ENCODE measurements at regions not wholly inside any gene's neighbourhood (a gene's known extent, or its start where the extent isn't known, plus 50 kb on each side); places are given as distances from the start of the nearest gene placed in this dataset.
A peak's percentile ranks its signal among the peaks of the same experiment; 100 is the strongest.
"Not testable (repeated sequence)": the region's sequence is repeated elsewhere in the genome, so short reads cannot be mapped to it uniquely, and the experiment has no call there.

DNA sequence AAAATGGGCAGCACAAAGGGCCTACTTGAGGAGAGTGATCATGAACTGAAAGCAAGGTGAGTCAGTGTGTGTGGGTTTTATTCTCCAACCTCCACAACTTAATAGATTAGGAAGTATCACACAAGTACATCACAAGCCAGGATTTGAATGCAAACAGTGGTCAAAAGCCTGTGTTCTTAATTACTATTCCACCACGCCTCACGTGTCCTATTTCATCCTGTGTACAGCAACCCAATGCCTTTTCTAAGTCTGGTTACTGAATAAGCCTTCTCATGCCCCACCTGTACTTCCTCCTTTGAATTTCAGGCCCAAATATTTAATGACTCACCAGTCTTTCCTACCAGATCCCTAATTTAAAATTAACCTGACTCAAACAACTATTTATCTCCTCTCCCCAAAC lies 755.7 kb upstream of the SLC8A1 start:
- no peaks in the 10 kb centered on the region for H3K27me3 ChIP-seq (ENCODE audit: insufficient read depth, low read depth, severe bottlenecking)
- H3K36me3 ChIP-seq: no peaks in the 10 kb centered on the region
- DNase-seq: no peak
- no peak for TF ChIP-seq CTCF (IDR thresholded peaks at IDR 0.05; ENCODE audit: low read depth, low read length)
- peaks cover 2% of the 10 kb centered on the region for H3K9me3 ChIP-seq (ENCODE audit: severe bottlenecking)
- H3K4me3 ChIP-seq (ENCODE audit: low read depth, low read length): no peak overlapping the region
- no peak overlapping the region for H3K27ac ChIP-seq

DNA sequence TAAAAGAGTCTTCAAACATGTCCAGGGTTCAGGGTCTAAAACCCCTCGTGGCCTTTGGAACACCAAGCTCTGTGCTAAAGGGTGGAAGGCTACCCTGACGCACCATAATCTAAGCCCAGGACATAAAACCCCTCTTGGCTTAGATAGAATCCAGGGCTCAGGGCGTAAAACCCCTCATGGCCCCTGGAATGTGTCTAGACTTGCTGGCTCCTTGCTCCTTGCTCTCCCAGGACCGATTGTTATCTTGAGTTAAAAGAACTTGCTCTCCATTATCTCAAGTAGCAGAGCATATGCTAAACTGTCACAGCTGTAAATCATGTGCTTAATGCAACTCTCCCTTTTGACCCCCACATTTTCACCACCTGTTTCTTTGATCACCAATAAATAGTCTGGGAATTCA lies 758.1 kb upstream of the SLC8A1 start:
- H3K27ac ChIP-seq: peak overlapping the region; percentile 45
- DNase-seq: peak; percentile 82
- not testable (repeated sequence) for H3K27me3 ChIP-seq (ENCODE audit: insufficient read depth, low read depth, severe bottlenecking); H3K36me3 ChIP-seq; H3K4me3 ChIP-seq (ENCODE audit: low read depth, low read length); H3K9me3 ChIP-seq (ENCODE audit: severe bottlenecking)

- Histone ChIP-seq H3K27ac (no peak overlapping the region), H3K36me3 (no peaks in the 10 kb centered on the region), H3K27me3 (ENCODE audit: insufficient read depth, low read depth, severe bottlenecking) (no peaks in the 10 kb centered on the region), H3K4me3 (ENCODE audit: low read depth, low read length) (no peak overlapping the region), H3K9me3 (ENCODE audit: severe bottlenecking) (peaks cover 5% of the 10 kb centered on the region)
- no peak for DNase-seq
- no peak for TF ChIP-seq CTCF (IDR thresholded peaks at IDR 0.05; ENCODE audit: low read depth, low read length)
These were observed 765.1 kb upstream of the SLC8A1 start for GRCh38 chr2:41216978-41217377.

DNA sequence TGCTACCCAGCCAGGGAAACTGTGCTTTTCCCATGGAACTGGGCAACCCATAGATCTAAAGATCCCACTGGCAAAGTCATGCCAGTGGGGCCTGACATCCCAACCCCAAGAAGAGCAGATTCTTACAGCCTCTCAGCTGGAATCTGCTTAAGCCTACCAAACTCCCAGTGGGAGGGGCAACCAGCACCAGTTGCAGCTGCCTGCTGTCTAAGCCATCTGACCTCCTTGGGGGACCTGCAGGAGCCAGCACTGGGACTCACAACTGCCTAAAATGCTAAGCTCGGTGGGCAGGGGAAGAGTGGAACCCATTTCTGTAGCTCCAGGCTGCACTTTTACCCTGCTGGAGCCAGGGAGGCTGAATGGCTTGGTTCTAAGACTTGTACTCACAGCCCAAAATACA lies 770.7 kb upstream of the SLC8A1 start:
- DNase-seq: peak; percentile 48
- Histone ChIP-seq H3K27ac (no peak overlapping the region), H3K27me3 (ENCODE audit: insufficient read depth, low read depth, severe bottlenecking) (no peaks in the 10 kb centered on the region), H3K9me3 (ENCODE audit: severe bottlenecking) (no peaks in the 10 kb centered on the region), H3K4me3 (ENCODE audit: low read depth, low read length) (no peak overlapping the region), H3K36me3 (no peaks in the 10 kb centered on the region)
- no peak for TF ChIP-seq CTCF (IDR thresholded peaks at IDR 0.05; ENCODE audit: low read depth, low read length)

DNA sequence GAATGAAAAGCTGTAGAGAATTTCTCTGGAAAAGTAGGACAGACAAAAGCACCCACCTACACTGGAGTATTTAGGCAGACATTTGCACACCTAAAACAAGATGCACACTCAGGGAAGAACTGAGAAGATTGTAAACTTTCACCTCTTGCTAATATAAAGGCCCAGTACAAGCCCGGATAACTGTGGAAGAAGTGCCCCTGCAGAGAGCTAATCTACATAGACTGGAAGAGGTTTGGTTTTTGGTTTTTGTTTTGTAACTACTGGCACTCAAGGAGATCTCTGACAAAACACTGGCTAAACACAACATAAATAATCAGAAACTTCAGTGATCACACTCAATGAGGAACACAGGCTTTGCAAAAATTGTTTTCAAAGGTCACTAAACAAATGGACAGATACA lies 782.2 kb upstream of the SLC8A1 start:
- TF ChIP-seq CTCF (IDR thresholded peaks at IDR 0.05; ENCODE audit: low read depth, low read length): no peak
- Histone ChIP-seq H3K27me3 (ENCODE audit: insufficient read depth, low read depth, severe bottlenecking) (no peaks in the 10 kb centered on the region), H3K9me3 (ENCODE audit: severe bottlenecking) (peaks cover 3% of the 10 kb centered on the region), H3K27ac (no peak overlapping the region), H3K36me3 (no peaks in the 10 kb centered on the region), H3K4me3 (ENCODE audit: low read depth, low read length) (no peak overlapping the region)
- no peak for DNase-seq

DNA sequence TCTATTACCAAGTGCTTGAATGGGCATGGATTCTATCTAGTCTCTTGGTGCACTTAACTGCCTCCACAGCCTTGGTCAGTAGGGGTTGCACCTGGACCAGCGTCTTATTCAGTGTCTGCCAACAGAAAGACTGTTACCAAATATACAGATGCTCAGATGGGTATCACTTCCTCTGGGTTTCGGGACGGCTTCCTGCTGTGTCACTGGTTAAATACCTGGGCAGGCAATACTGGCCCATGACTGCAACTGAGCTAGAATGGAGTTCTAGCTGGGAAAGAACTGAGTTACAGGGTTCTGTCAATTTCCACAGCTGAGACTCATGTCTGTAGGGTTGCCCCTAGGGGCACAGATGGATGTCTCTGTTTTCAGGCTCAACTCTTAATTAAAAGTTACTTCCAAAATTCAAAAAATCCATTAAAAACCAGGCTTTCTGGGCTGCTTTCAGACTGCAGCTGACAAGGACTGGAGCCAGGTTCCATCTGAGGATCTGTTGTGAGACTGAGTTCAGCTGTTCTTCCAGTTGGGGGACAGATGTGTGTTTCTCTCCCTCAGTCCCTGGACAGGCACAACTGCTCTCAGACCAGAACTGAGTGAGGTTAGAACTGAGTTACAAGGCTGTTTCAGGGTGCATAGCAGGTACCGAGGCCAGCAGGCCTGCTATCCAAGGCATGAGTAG lies 789.6 kb upstream of the SLC8A1 start:
- Histone ChIP-seq H3K4me3 (ENCODE audit: low read depth, low read length) (no peak overlapping the region), H3K27me3 (ENCODE audit: insufficient read depth, low read depth, severe bottlenecking) (no peaks in the 10 kb centered on the region), H3K9me3 (ENCODE audit: severe bottlenecking) (peaks cover 3% of the 10 kb centered on the region), H3K36me3 (no peaks in the 10 kb centered on the region), H3K27ac (no peak overlapping the region)
- TF ChIP-seq CTCF (IDR thresholded peaks at IDR 0.05; ENCODE audit: low read depth, low read length): no peak
- no peak for DNase-seq
